Keratinocyte (primary cell): ENCODE measurements at regions not wholly inside any gene's neighbourhood (a gene's known extent, or its start where the extent isn't known, plus 50 kb on each side); places are given as distances from the start of the nearest gene placed in this dataset.
"Not testable (repeated sequence)": the region's sequence is repeated elsewhere in the genome, so short reads cannot be mapped to it uniquely, and the experiment has no call there.

Experiments used
- DNase-seq: peaks from one replicate; pipeline ENCODE4 v3.0.0-alpha.2; 2011; ENCODE audit warnings: low read depth, missing footprints, low spot score
- FAIRE-seq: peaks from 2 replicates; lab custom pipeline; 2011; peaks lifted over from hg19 to GRCh38; lab: Jason Lieb, UNC
- H2AFZ ChIP-seq: 2 replicates; pipeline ENCODE4 v1.6.0; 2012; ENCODE audit warnings: low read length, control low read depth, inconsistent platforms; ENCODE audit not compliant: control insufficient read depth
- H3K27ac ChIP-seq: 2 replicates; pipeline ENCODE4 v1.5.1; 2011; ENCODE audit warnings: low read length; ENCODE audit not compliant: control insufficient read depth, insufficient read depth
- H3K27me3 ChIP-seq: 3 replicates; pipeline ENCODE4 v1.6.0; 2011; ENCODE audit warnings: low read length; ENCODE audit not compliant: control insufficient read depth, insufficient read depth; ENCODE audit errors: extremely low read depth
- H3K36me3 ChIP-seq, 2 experiments: 2 replicates in 1 of 2; 3 replicates in 1 of 2; pipeline ENCODE4 v1.5.1; 2011; ENCODE audit warnings: low read length in 2 of 2, mild to moderate bottlenecking in 1 of 2; ENCODE audit not compliant: control insufficient read depth in 2 of 2, insufficient read depth in 2 of 2; ENCODE audit errors: extremely low read depth in 1 of 2
- H3K4me1 ChIP-seq: 3 replicates; pipeline ENCODE4 v1.5.1; 2011; ENCODE audit warnings: low read length; ENCODE audit not compliant: control insufficient read depth, insufficient read depth; ENCODE audit errors: extremely low read depth
- H3K4me2 ChIP-seq: 3 replicates; pipeline ENCODE4 v1.6.0; 2011; ENCODE audit warnings: low read depth, low read length; ENCODE audit not compliant: control insufficient read depth, insufficient read depth; ENCODE audit errors: extremely low read depth
- H3K4me3 ChIP-seq, 3 experiments: fragments of 200-600 bp in 1 of 3; sonication (generic) in 1 of 3; 2 replicates in 2 of 3; 3 replicates in 1 of 3; pipeline ENCODE4 v1.5.1; 2011 to 2016; ENCODE audit warnings: low read length in 3 of 3, mild to moderate bottlenecking in 3 of 3, control low read depth in 2 of 3, inconsistent platforms in 1 of 3, low read depth in 1 of 3, mixed read lengths in 1 of 3, mixed run types in 1 of 3, moderate library complexity in 1 of 3; ENCODE audit not compliant: control insufficient read depth in 2 of 3, insufficient read depth in 2 of 3; ENCODE audit errors: extremely low read depth in 1 of 3
- H3K79me2 ChIP-seq: 2 replicates; pipeline ENCODE4 v1.6.0; 2012; ENCODE audit warnings: low read length; ENCODE audit not compliant: control insufficient read depth, insufficient read depth
- H3K9ac ChIP-seq: 3 replicates; pipeline ENCODE4 v1.6.0; 2011; ENCODE audit warnings: low read length; ENCODE audit not compliant: control insufficient read depth, insufficient read depth; ENCODE audit errors: extremely low read depth
- H3K9me1 ChIP-seq: 3 replicates; pipeline ENCODE4 v1.6.0; 2011; ENCODE audit warnings: low read length; ENCODE audit not compliant: control insufficient read depth, insufficient read depth; ENCODE audit errors: extremely low read depth
- H3K9me3 ChIP-seq: 2 replicates; pipeline ENCODE4 v1.5.1; 2012; ENCODE audit warnings: low read depth, low read length; ENCODE audit not compliant: control insufficient read depth
- H4K20me1 ChIP-seq: 3 replicates; pipeline ENCODE4 v1.6.0; 2011; ENCODE audit warnings: low read length; ENCODE audit not compliant: control insufficient read depth, insufficient read depth; ENCODE audit errors: extremely low read depth
- EZH2 ChIP-seq: IDR thresholded peaks from one replicate; pipeline ENCODE4 v1.6.1; 2012; ENCODE audit warnings: inconsistent platforms, mild to moderate bottlenecking, low read length, moderate library complexity
- dilution Hi-C: fragments of 300-500 bp; cut with MboI; formaldehyde crosslinking; loops from one replicate; pipeline ENCODE4 v1.7.0; 2020; ENCODE audit warnings: low sequenced_read_pairs; ENCODE audit not compliant: extremely low pct_ligation_motif_present
- TF ChIP-seq, protein P1 (sequence below), 3 experiments: IDR thresholded peaks in 1 of 3; conservative IDR thresholded peaks in 1 of 3; optimal IDR thresholded peaks in 1 of 3; 2 replicates in 2 of 3; 3 replicates in 1 of 3; pipeline versions ENCODE3 to v1.5.1; 2011; ENCODE audit warnings: low read length in 3 of 3, mild to moderate bottlenecking in 3 of 3, moderate library complexity in 2 of 3, control low read depth in 1 of 3, inconsistent platforms in 1 of 3; ENCODE audit not compliant: insufficient read depth in 2 of 3; ENCODE audit errors: extremely low read depth in 1 of 3

DNA sequence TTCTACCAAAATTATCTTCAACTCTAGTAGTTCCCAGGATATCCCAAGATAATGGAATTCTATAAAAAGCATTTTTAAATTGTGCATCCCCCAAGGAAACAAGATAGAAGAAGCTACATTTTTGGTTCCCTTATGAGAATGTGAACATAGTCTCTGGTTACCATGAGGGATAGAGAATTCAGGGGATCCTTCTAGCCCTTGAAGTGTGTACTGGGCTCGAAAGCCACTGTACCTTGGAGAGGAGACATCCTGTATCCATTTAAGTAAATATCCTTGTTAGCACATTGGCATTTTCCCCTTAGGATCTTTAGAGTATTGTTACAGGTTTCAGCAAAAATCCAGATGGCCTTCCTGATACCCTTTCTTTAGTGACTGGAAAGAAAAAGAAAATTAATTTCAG lies 228.5 kb downstream of the RTP5 start:
- no peak for FAIRE-seq
- Histone ChIP-seq H3K4me2 (no peak overlapping the region), H3K36me3 (peaks cover 0 to 7% of the 10 kb centered on the region in 2 experiments), H3K79me2 (no peaks in the 10 kb centered on the region), H3K9me3 (no peaks in the 10 kb centered on the region), H3K4me3 (no peak overlapping the region), H3K27me3 (no peaks in the 10 kb centered on the region), H4K20me1 (no peaks in the 10 kb centered on the region), H3K27ac (no peak overlapping the region), H3K4me1 (no peaks in the 10 kb centered on the region), H3K9me1 (no peaks in the 10 kb centered on the region), H3K9ac (no peak overlapping the region), H2AFZ (no peak overlapping the region)
- dilution Hi-C loops = no loop called here
- TF ChIP-seq, protein P1, sequence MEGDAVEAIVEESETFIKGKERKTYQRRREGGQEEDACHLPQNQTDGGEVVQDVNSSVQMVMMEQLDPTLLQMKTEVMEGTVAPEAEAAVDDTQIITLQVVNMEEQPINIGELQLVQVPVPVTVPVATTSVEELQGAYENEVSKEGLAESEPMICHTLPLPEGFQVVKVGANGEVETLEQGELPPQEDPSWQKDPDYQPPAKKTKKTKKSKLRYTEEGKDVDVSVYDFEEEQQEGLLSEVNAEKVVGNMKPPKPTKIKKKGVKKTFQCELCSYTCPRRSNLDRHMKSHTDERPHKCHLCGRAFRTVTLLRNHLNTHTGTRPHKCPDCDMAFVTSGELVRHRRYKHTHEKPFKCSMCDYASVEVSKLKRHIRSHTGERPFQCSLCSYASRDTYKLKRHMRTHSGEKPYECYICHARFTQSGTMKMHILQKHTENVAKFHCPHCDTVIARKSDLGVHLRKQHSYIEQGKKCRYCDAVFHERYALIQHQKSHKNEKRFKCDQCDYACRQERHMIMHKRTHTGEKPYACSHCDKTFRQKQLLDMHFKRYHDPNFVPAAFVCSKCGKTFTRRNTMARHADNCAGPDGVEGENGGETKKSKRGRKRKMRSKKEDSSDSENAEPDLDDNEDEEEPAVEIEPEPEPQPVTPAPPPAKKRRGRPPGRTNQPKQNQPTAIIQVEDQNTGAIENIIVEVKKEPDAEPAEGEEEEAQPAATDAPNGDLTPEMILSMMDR (optimal IDR thresholded peaks at IDR 0.05 in 1 of 3, IDR thresholded peaks at IDR 0.05 in 1 of 3, conservative IDR thresholded peaks at IDR 0.05 in 1 of 3; ENCODE audit: extremely low read depth in 1 of 3, insufficient read depth in 2 of 3, low read length in 3 of 3) = no peak
- no peak for TF ChIP-seq EZH2
- DNase-seq = no peak

DNA sequence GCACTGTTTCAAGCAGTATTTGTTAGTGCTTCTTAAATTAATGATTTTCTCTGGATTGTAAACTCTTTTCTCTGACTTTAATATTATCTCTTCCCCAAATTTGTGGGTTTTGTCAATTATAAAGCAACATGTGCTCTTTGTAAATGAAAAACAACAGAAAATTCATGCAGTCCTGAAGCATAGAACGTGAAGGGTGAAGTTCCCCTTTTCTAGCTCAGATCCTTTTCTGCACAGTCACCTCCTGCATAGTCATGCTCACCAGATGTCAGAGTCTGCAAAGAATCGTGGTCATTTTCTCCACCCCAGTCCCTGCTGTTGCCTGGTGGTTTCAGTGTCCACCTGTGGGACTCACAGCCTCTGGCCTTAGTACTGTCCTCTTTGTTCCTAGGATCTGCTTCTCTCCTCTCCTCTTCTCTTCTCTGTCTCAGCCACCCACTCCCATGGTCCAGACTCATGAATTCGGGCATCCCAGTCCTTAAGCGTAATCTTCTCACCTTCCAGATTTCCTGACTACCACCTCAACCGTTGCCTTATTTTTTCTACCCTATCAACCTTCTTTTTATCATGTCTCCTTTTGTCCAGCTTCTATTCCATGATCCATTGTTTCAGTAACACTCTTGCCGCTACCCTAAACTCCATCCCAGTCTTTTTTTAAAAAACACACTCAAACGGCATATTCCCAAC lies 229.1 kb downstream of the RTP5 start:
- no peaks in the 10 kb centered on the region for H3K9me1 ChIP-seq
- H3K27ac ChIP-seq = no peak overlapping the region
- FAIRE-seq (no peak), DNase-seq (no peak)
- H3K4me3 ChIP-seq = no peak overlapping the region
- no peaks in the 10 kb centered on the region for H4K20me1 ChIP-seq
- dilution Hi-C loops = no loop called here
- H3K79me2 ChIP-seq = no peaks in the 10 kb centered on the region
- no peaks in the 10 kb centered on the region for H3K27me3 ChIP-seq
- H3K4me2 ChIP-seq = no peak overlapping the region
- no peaks in the 10 kb centered on the region for H3K9me3 ChIP-seq
- peaks cover 0 to 10% of the 10 kb centered on the region in 2 experiments for H3K36me3 ChIP-seq
- no peak overlapping the region for H2AFZ ChIP-seq
- H3K4me1 ChIP-seq = no peaks in the 10 kb centered on the region
- H3K9ac ChIP-seq = no peak overlapping the region
- no peak for TF ChIP-seq EZH2
- TF ChIP-seq, protein P1 (optimal IDR thresholded peaks at IDR 0.05 in 1 of 3, IDR thresholded peaks at IDR 0.05 in 1 of 3, conservative IDR thresholded peaks at IDR 0.05 in 1 of 3; ENCODE audit: extremely low read depth in 1 of 3, insufficient read depth in 2 of 3, low read length in 3 of 3) = no peak

DNA sequence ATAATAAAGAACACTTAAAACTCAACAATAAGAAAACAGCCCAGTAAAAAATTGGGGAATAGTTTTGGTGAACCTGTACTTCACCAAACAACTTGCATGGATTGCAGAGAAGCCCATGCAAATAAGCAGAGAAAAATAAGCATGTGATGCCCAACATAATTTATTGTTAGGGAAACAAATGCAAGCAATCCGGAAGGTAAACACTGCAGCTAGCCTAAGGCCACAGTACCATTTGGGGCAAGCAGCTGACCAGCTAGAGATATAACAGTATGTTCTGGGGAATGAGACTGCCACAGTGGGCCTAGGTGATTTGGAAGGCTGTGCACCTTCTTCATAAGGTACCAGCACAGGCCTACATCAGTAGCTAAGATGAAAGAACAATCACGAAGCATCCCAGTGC lies 233.6 kb downstream of the RTP5 start:
- H3K4me1 ChIP-seq, H3K9me1 ChIP-seq, H3K27me3 ChIP-seq, H2AFZ ChIP-seq, H3K4me2 ChIP-seq, H3K79me2 ChIP-seq, H3K9me3 ChIP-seq, dilution Hi-C loops, H3K9ac ChIP-seq, FAIRE-seq, H4K20me1 ChIP-seq, H3K4me3 ChIP-seq, DNase-seq, H3K36me3 ChIP-seq, H3K27ac ChIP-seq: not testable (repeated sequence)
